Calu3 (cell line): ENCODE measurements at regions not wholly inside any gene's neighbourhood (a gene's known extent, or its start where the extent isn't known, plus 50 kb on each side); places are given as distances from the start of the nearest gene placed in this dataset.

Experiments used
- BruUV-seq: library from RNA; stranded (reverse); fragments of 400-500 nt; replicated peaks from 2 replicates; lab custom pipeline; 2021; lab: Mats Ljungman, UMichigan
- CTCF ChIA-PET: fragments of 300-600 bp; sonication (Branson Sonifier 250); formaldehyde crosslinking; loops from one replicate; lab custom pipeline; 2022; ENCODE audit warnings: antibody characterized with exemption; lab: Charles Lee
- DNase-seq: peaks from one replicate; pipeline ENCODE4 v3.0.0; 2022
- H3K27ac Mint-ChIP-seq: one replicate; pipeline ENCODE4 v1.8.0; 2022; ENCODE audit warnings: mixed read lengths; ENCODE audit not compliant: unreplicated experiment
- H3K27me3 Mint-ChIP-seq: one replicate; pipeline ENCODE4 v1.8.0; 2022; ENCODE audit warnings: mixed read lengths; ENCODE audit not compliant: unreplicated experiment
- H3K36me3 Mint-ChIP-seq: one replicate; pipeline ENCODE4 v1.8.0; 2022; ENCODE audit warnings: mild to moderate bottlenecking, moderate library complexity, mixed read lengths; ENCODE audit not compliant: insufficient read depth, unreplicated experiment
- H3K4me1 Mint-ChIP-seq: one replicate; pipeline ENCODE4 v1.8.0; 2022; ENCODE audit warnings: mild to moderate bottlenecking, low read depth, mixed read lengths; ENCODE audit not compliant: unreplicated experiment
- H3K4me3 Mint-ChIP-seq: one replicate; pipeline ENCODE4 v1.8.0; 2022; ENCODE audit warnings: mild to moderate bottlenecking, low read depth, moderate library complexity, mixed read lengths; ENCODE audit not compliant: unreplicated experiment
- H3K9me3 Mint-ChIP-seq: one replicate; pipeline ENCODE4 v1.8.0; 2022; ENCODE audit warnings: low read depth, mixed read lengths; ENCODE audit not compliant: unreplicated experiment
- CTCF ChIP-seq: fragments of 200-600 bp; IDR thresholded peaks from one replicate; pipeline ENCODE4 v1.8.0; 2022; ENCODE audit warnings: antibody characterized with exemption; ENCODE audit not compliant: unreplicated experiment
- intact Hi-C: fragments of 100-400 bp; cut with micrococcal nuclease; formaldehyde crosslinking; loops from one replicate; pipeline ENCODE4 v1.10.0; 2022; ENCODE audit not compliant: unreplicated experiment

- no peak overlapping the region for H3K27ac Mint-ChIP-seq
- H3K27me3 Mint-ChIP-seq, result no peaks in the 10 kb centered on the region
- CTCF ChIA-PET, result no interaction called here
- intact Hi-C loops, result no loop called here
- DNase-seq, result no peak
- no peak overlapping the region for H3K4me3 Mint-ChIP-seq
- H3K36me3 Mint-ChIP-seq, result no peaks in the 10 kb centered on the region
- no peaks in the 10 kb centered on the region for H3K4me1 Mint-ChIP-seq
- TF ChIP-seq CTCF, result no peak
- no TSS peak for BruUV-seq
- H3K9me3 Mint-ChIP-seq, result no peaks in the 10 kb centered on the region
These were observed 223.8 kb downstream of the THBS2 start for GRCh38 chr6:169029861-169030260.

- BruUV-seq, result no TSS peak
- Mint-ChIP-seq H3K27me3 (no peaks in the 10 kb centered on the region), H3K4me1 (no peaks in the 10 kb centered on the region), H3K9me3 (no peaks in the 10 kb centered on the region), H3K27ac (no peak overlapping the region), H3K36me3 (peaks cover 4% of the 10 kb centered on the region), H3K4me3 (no peak overlapping the region)
- DNase-seq, result no peak
- CTCF ChIA-PET, result no interaction called here
- TF ChIP-seq CTCF, result no peak
- intact Hi-C loops, result no loop called here
These were observed 225.3 kb downstream of the THBS2 start for GRCh38 chr6:169028343-169028742.

- intact Hi-C loops, result no loop called here
- no peaks in the 10 kb centered on the region for H3K4me1 Mint-ChIP-seq
- BruUV-seq, result no TSS peak
- H3K4me3 Mint-ChIP-seq, result no peak overlapping the region
- DNase-seq, result no peak
- no peak for TF ChIP-seq CTCF
- no peak overlapping the region for H3K27ac Mint-ChIP-seq
- CTCF ChIA-PET, result no interaction called here
- peaks cover 4% of the 10 kb centered on the region for H3K36me3 Mint-ChIP-seq
- H3K27me3 Mint-ChIP-seq, result no peaks in the 10 kb centered on the region
- no peaks in the 10 kb centered on the region for H3K9me3 Mint-ChIP-seq
These were observed 227.5 kb downstream of the THBS2 start for GRCh38 chr6:169026175-169026574.

- DNase-seq, result no peak
- Mint-ChIP-seq H3K27me3 (no peaks in the 10 kb centered on the region), H3K4me1 (no peaks in the 10 kb centered on the region), H3K27ac (no peak overlapping the region), H3K4me3 (no peak overlapping the region), H3K36me3 (peaks cover 4% of the 10 kb centered on the region), H3K9me3 (no peaks in the 10 kb centered on the region)
- TF ChIP-seq CTCF, result no peak
- BruUV-seq, result no TSS peak
- CTCF ChIA-PET, result no interaction called here
- intact Hi-C loops, result no loop called here
These were observed 229.5 kb downstream of the THBS2 start for GRCh38 chr6:169024047-169024660.
